ENCODE measurements at regions not wholly inside any gene's neighbourhood (a gene's known extent, or its start where the extent isn't known, plus 50 kb on each side); places are given as distances from the start of the nearest gene placed in this dataset.

- H3K4me3 Mint-ChIP-seq, result no peak overlapping the region
- peaks cover 8% of the 10 kb centered on the region for H3K4me1 Mint-ChIP-seq
- no peaks in the 10 kb centered on the region for H3K9me3 Mint-ChIP-seq
- H3K36me3 Mint-ChIP-seq, result no peaks in the 10 kb centered on the region
- ATAC-seq (no peak), DNase-seq (ENCODE audit: low spot score in 2 of 2) (no peak)
- no peak overlapping the region for H3K27ac Mint-ChIP-seq
These were observed 193.2 kb upstream of the MPHOSPH6 start for GRCh38 chr16:82363026-82363816.

- Mint-ChIP-seq H3K4me3 (no peak overlapping the region), H3K27ac (no peak overlapping the region), H3K9me3 (no peaks in the 10 kb centered on the region), H3K4me1 (peaks cover 7% of the 10 kb centered on the region), H3K36me3 (no peaks in the 10 kb centered on the region)
- DNase-seq (ENCODE audit: low spot score in 2 of 2) (no peak), ATAC-seq (no peak)
These were observed 191.9 kb upstream of the MPHOSPH6 start for GRCh38 chr16:82361885-82362284.

- Mint-ChIP-seq H3K36me3 (no peaks in the 10 kb centered on the region), H3K27ac (no peak overlapping the region), H3K4me1 (peaks cover 7% of the 10 kb centered on the region), H3K4me3 (no peak overlapping the region), H3K9me3 (no peaks in the 10 kb centered on the region)
- DNase-seq (ENCODE audit: low spot score in 2 of 2) (no peak), ATAC-seq (no peak)
These were observed 190.2 kb upstream of the MPHOSPH6 start for GRCh38 chr16:82360024-82360783.

- Mint-ChIP-seq H3K4me1 (peaks cover 7% of the 10 kb centered on the region), H3K4me3 (no peak overlapping the region), H3K27ac (no peak overlapping the region), H3K9me3 (no peaks in the 10 kb centered on the region), H3K36me3 (no peaks in the 10 kb centered on the region)
- ATAC-seq (no peak), DNase-seq (ENCODE audit: low spot score in 2 of 2) (no peak)
These were observed 188.7 kb upstream of the MPHOSPH6 start for GRCh38 chr16:82358606-82359221.

GRCh38 chr16:82358161-82358560, 188.1 kb upstream of the MPHOSPH6 start:
- Mint-ChIP-seq H3K4me1 (peaks cover 7% of the 10 kb centered on the region), H3K36me3 (no peaks in the 10 kb centered on the region), H3K9me3 (no peaks in the 10 kb centered on the region), H3K27ac (no peak overlapping the region), H3K4me3 (no peak overlapping the region)
- DNase-seq (ENCODE audit: low spot score in 2 of 2) (no peak), ATAC-seq (no peak)

GRCh38 chr16:82357237-82357636, 187.2 kb upstream of the MPHOSPH6 start:
- Mint-ChIP-seq H3K4me1 (peaks cover 7% of the 10 kb centered on the region), H3K27ac (no peak overlapping the region), H3K9me3 (no peaks in the 10 kb centered on the region), H3K4me3 (no peak overlapping the region), H3K36me3 (no peaks in the 10 kb centered on the region)
- ATAC-seq, result no peak
- no peak for DNase-seq (ENCODE audit: low spot score in 2 of 2)

GRCh38 chr16:82350560-82350959, 180.5 kb upstream of the MPHOSPH6 start:
- ATAC-seq (no peak), DNase-seq (ENCODE audit: low spot score in 2 of 2) (no peak)
- Mint-ChIP-seq H3K36me3 (no peaks in the 10 kb centered on the region), H3K9me3 (no peaks in the 10 kb centered on the region), H3K27ac (no peak overlapping the region), H3K4me1 (no peaks in the 10 kb centered on the region), H3K4me3 (no peak overlapping the region)

- Mint-ChIP-seq H3K27ac (no peak overlapping the region), H3K4me3 (no peak overlapping the region), H3K9me3 (no peaks in the 10 kb centered on the region), H3K36me3 (no peaks in the 10 kb centered on the region), H3K4me1 (no peaks in the 10 kb centered on the region)
- no peak for ATAC-seq
- no peak for DNase-seq (ENCODE audit: low spot score in 2 of 2)
These were observed 175.3 kb upstream of the MPHOSPH6 start for GRCh38 chr16:82345318-82345717.

GRCh38 chr16:82344157-82344556, 174.1 kb upstream of the MPHOSPH6 start:
- Mint-ChIP-seq H3K27ac (no peak overlapping the region), H3K4me3 (no peak overlapping the region), H3K9me3 (no peaks in the 10 kb centered on the region), H3K36me3 (no peaks in the 10 kb centered on the region), H3K4me1 (no peaks in the 10 kb centered on the region)
- no peak for ATAC-seq
- no peak for DNase-seq (ENCODE audit: low spot score in 2 of 2)

- no peak overlapping the region for H3K27ac Mint-ChIP-seq
These were observed 171.2 kb upstream of the MPHOSPH6 start for GRCh38 chr16:82341146-82341669.

GRCh38 chr16:82340531-82340930, 170.5 kb upstream of the MPHOSPH6 start:
- H3K4me1 Mint-ChIP-seq, result no peaks in the 10 kb centered on the region
- ATAC-seq, result no peak
- H3K4me3 Mint-ChIP-seq, result no peak overlapping the region

More at GRCh38 chr16:82341146-82341669, 171.2 kb upstream of the MPHOSPH6 start:
- DNase-seq (ENCODE audit: low spot score in 2 of 2) (no peak), ATAC-seq (no peak)
- Mint-ChIP-seq H3K4me1 (no peaks in the 10 kb centered on the region), H3K4me3 (no peak overlapping the region), H3K9me3 (no peaks in the 10 kb centered on the region), H3K36me3 (no peaks in the 10 kb centered on the region)

GRCh38 chr16:82337355-82337754, 167.3 kb upstream of the MPHOSPH6 start:
- Mint-ChIP-seq H3K4me3 (no peak overlapping the region), H3K9me3 (no peaks in the 10 kb centered on the region), H3K4me1 (no peaks in the 10 kb centered on the region), H3K36me3 (no peaks in the 10 kb centered on the region), H3K27ac (no peak overlapping the region)
- ATAC-seq (no peak), DNase-seq (ENCODE audit: low spot score in 2 of 2) (no peak)

More at GRCh38 chr16:82340531-82340930, 170.5 kb upstream of the MPHOSPH6 start:
- no peak overlapping the region for H3K27ac Mint-ChIP-seq
- no peak for DNase-seq (ENCODE audit: low spot score in 2 of 2)
- H3K36me3 Mint-ChIP-seq, result no peaks in the 10 kb centered on the region
- H3K9me3 Mint-ChIP-seq, result no peaks in the 10 kb centered on the region

- H3K9me3 Mint-ChIP-seq, result no peaks in the 10 kb centered on the region
These were observed 162.1 kb upstream of the MPHOSPH6 start for GRCh38 chr16:82331974-82332750.

GRCh38 chr16:82331397-82331796, 161.4 kb upstream of the MPHOSPH6 start:
- H3K36me3 Mint-ChIP-seq, result no peaks in the 10 kb centered on the region
- ATAC-seq, result no peak
- H3K9me3 Mint-ChIP-seq, result no peaks in the 10 kb centered on the region
- H3K27ac Mint-ChIP-seq, result no peak overlapping the region
- no peak for DNase-seq (ENCODE audit: low spot score in 2 of 2)
- H3K4me1 Mint-ChIP-seq, result no peaks in the 10 kb centered on the region
- no peak overlapping the region for H3K4me3 Mint-ChIP-seq

More at GRCh38 chr16:82331974-82332750, 162.1 kb upstream of the MPHOSPH6 start:
- Mint-ChIP-seq H3K27ac (no peak overlapping the region), H3K4me1 (no peaks in the 10 kb centered on the region), H3K4me3 (no peak overlapping the region), H3K36me3 (no peaks in the 10 kb centered on the region)
- ATAC-seq (no peak), DNase-seq (ENCODE audit: low spot score in 2 of 2) (no peak)
